Panc1 (cell line): ENCODE measurements at regions not wholly inside any gene's neighbourhood (a gene's known extent, or its start where the extent isn't known, plus 50 kb on each side); places are given as distances from the start of the nearest gene placed in this dataset.

Experiments used
- POLR2AphosphoS5 ChIP-seq: IDR thresholded peaks from 2 replicates; pipeline ENCODE4 v1.6.1; 2012; ENCODE audit warnings: mild to moderate bottlenecking, low read depth, low read length, moderate library complexity
- SIN3A ChIP-seq: IDR thresholded peaks from 2 replicates; pipeline ENCODE4 v1.6.1; 2012; ENCODE audit warnings: low read depth, mild to moderate bottlenecking, low read length, moderate library complexity, borderline replicate concordance; ENCODE audit not compliant: insufficient read depth
- TCF7L2 ChIP-seq: IDR thresholded peaks from 2 replicates; pipeline ENCODE4 v1.6.1; 2011; ENCODE audit warnings: mild to moderate bottlenecking, low read depth, low read length, inconsistent platforms
- TF ChIP-seq, protein P1 (sequence below): fragments of 450-650 bp; IDR thresholded peaks from 2 replicates; pipeline ENCODE4 v1.5.1; 2017; ENCODE audit warnings: mild to moderate bottlenecking
- TF ChIP-seq, protein P2 (sequence below), 2 experiments: IDR thresholded peaks; 2 replicates each; pipeline ENCODE4 v1.6.1; 2011 to 2012; ENCODE audit warnings: low read depth in 2 of 2, control low read depth in 1 of 2, low read length in 1 of 2, mild to moderate bottlenecking in 1 of 2, moderate library complexity in 1 of 2; ENCODE audit not compliant: insufficient read depth in 1 of 2

- TF ChIP-seq, protein P1, sequence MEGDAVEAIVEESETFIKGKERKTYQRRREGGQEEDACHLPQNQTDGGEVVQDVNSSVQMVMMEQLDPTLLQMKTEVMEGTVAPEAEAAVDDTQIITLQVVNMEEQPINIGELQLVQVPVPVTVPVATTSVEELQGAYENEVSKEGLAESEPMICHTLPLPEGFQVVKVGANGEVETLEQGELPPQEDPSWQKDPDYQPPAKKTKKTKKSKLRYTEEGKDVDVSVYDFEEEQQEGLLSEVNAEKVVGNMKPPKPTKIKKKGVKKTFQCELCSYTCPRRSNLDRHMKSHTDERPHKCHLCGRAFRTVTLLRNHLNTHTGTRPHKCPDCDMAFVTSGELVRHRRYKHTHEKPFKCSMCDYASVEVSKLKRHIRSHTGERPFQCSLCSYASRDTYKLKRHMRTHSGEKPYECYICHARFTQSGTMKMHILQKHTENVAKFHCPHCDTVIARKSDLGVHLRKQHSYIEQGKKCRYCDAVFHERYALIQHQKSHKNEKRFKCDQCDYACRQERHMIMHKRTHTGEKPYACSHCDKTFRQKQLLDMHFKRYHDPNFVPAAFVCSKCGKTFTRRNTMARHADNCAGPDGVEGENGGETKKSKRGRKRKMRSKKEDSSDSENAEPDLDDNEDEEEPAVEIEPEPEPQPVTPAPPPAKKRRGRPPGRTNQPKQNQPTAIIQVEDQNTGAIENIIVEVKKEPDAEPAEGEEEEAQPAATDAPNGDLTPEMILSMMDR: no peak
- TF ChIP-seq SIN3A (no peak), POLR2AphosphoS5 (no peak), TCF7L2 (no peak)
- TF ChIP-seq, protein P2, sequence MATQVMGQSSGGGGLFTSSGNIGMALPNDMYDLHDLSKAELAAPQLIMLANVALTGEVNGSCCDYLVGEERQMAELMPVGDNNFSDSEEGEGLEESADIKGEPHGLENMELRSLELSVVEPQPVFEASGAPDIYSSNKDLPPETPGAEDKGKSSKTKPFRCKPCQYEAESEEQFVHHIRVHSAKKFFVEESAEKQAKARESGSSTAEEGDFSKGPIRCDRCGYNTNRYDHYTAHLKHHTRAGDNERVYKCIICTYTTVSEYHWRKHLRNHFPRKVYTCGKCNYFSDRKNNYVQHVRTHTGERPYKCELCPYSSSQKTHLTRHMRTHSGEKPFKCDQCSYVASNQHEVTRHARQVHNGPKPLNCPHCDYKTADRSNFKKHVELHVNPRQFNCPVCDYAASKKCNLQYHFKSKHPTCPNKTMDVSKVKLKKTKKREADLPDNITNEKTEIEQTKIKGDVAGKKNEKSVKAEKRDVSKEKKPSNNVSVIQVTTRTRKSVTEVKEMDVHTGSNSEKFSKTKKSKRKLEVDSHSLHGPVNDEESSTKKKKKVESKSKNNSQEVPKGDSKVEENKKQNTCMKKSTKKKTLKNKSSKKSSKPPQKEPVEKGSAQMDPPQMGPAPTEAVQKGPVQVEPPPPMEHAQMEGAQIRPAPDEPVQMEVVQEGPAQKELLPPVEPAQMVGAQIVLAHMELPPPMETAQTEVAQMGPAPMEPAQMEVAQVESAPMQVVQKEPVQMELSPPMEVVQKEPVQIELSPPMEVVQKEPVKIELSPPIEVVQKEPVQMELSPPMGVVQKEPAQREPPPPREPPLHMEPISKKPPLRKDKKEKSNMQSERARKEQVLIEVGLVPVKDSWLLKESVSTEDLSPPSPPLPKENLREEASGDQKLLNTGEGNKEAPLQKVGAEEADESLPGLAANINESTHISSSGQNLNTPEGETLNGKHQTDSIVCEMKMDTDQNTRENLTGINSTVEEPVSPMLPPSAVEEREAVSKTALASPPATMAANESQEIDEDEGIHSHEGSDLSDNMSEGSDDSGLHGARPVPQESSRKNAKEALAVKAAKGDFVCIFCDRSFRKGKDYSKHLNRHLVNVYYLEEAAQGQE (IDR thresholded peaks at IDR 0.05; ENCODE audit: insufficient read depth in 1 of 2, low read depth in 2 of 2, low read length in 1 of 2): no peak
Observed at GRCh38 chr12:115708801-115709200, 568.7 kb downstream of the MED13L start.
